ENCODE measurements at regions not wholly inside any gene's neighbourhood (a gene's known extent, or its start where the extent isn't known, plus 50 kb on each side); places are given as distances from the start of the nearest gene placed in this dataset.
"Not testable (repeated sequence)": the region's sequence is repeated elsewhere in the genome, so short reads cannot be mapped to it uniquely, and the experiment has no call there.

DNA sequence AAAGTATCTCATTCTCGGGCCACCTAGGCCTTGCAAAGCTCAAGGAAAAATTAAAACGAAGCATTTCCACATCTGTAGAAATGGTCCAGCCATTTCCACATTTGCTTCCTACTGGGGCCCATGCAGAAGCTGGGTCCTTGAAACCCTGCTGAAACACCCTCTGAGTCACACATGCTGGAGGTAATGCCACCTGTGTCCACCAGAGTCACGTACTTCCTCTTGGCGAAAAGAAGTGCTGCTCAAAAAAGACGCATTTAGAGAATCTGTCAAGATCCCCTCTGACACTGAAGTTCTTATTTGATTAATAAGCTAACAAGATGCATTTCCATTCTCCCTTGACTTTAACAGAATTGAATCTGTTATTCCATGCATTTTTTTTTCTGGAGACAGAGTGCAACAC lies 423.2 kb downstream of the PREX1 start:
- no peak for DNase-seq
- Mint-ChIP-seq H3K36me3 (no peaks in the 10 kb centered on the region), H3K4me1 (no peaks in the 10 kb centered on the region), H3K9me3 (peaks cover 0 to 1% (median 0%) of the 10 kb centered on the region in 8 donors), H3K27ac (no peak overlapping the region), H3K27me3 (peaks cover 17 to 22% of the 10 kb centered on the region in 2 donors), H3K4me3 (no peak overlapping the region)
- intact Hi-C loops (cut with micrococcal nuclease) = no loop called here
- no peaks in the 10 kb centered on the region for H3K36me3 ChIP-seq (ENCODE audit: insufficient read depth, low read length)
- no peak overlapping the region for H3K27ac ChIP-seq (ENCODE audit: low read depth, low read length)
- ChIA-PET CTCF (ENCODE audit: partially characterized antibody) (no interaction called here), POLR2A (ENCODE audit: partially characterized antibody) (no interaction called here)
- no peaks in the 10 kb centered on the region for H3K27me3 ChIP-seq (ENCODE audit: insufficient read depth, low read length)
- H3K4me3 ChIP-seq (ENCODE audit: low read length in 2 of 2) = no peak overlapping the region
- H3K9me3 ChIP-seq (ENCODE audit: control insufficient read depth in 1 of 2, low read length in 2 of 2) = no peaks in the 10 kb centered on the region
- H3K4me1 ChIP-seq (ENCODE audit: insufficient read depth, low read length) = no peaks in the 10 kb centered on the region

DNA sequence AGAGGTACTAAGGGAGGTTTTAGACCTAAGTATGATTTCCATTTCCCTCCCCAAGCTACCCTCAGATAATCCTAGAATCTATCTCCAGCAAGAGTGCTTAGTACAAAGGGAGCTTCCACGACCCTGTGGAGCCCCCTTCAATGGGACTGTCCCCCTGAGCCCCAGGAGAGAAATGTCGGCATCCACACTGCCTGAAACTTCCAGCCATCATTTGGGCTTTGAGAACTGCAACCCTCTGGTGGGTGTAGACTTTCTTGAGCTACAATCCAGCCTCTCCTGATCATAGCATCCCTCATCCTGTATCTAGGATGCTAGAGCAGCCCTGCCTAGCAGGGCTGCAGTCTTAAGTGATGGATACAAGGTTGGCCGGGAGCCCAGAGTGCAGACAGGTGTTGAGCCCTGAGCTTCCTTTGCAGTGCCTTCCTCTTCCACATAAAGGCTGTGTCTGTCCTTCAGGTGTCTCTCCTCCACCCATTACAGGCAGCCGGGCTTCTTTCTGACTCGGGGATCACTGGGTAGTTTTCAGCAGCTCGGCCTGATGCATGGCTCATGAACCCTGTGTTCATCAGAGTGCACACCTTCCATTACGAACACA lies 424.5 kb downstream of the PREX1 start:
- H3K36me3 ChIP-seq (ENCODE audit: insufficient read depth, low read length) = no peaks in the 10 kb centered on the region
- Mint-ChIP-seq H3K9me3 (peaks cover 0 to 1% (median 0%) of the 10 kb centered on the region in 8 donors), H3K27me3 (peaks cover 10 to 19% of the 10 kb centered on the region in 2 donors), H3K4me3 (no peak overlapping the region), H3K4me1 (no peaks in the 10 kb centered on the region), H3K27ac (no peak overlapping the region), H3K36me3 (no peaks in the 10 kb centered on the region)
- no peaks in the 10 kb centered on the region for H3K27me3 ChIP-seq (ENCODE audit: insufficient read depth, low read length)
- no peak for DNase-seq
- no peaks in the 10 kb centered on the region for H3K9me3 ChIP-seq (ENCODE audit: control insufficient read depth in 1 of 2, low read length in 2 of 2)
- CTCF ChIA-PET (ENCODE audit: partially characterized antibody) = no interaction called here
- no peak overlapping the region for H3K27ac ChIP-seq (ENCODE audit: low read depth, low read length)
- H3K4me3 ChIP-seq (ENCODE audit: low read length in 2 of 2) = no peak overlapping the region
- intact Hi-C loops (cut with micrococcal nuclease) = no loop called here
- H3K4me1 ChIP-seq (ENCODE audit: insufficient read depth, low read length) = no peaks in the 10 kb centered on the region
- POLR2A ChIA-PET (ENCODE audit: partially characterized antibody) = no interaction called here

DNA sequence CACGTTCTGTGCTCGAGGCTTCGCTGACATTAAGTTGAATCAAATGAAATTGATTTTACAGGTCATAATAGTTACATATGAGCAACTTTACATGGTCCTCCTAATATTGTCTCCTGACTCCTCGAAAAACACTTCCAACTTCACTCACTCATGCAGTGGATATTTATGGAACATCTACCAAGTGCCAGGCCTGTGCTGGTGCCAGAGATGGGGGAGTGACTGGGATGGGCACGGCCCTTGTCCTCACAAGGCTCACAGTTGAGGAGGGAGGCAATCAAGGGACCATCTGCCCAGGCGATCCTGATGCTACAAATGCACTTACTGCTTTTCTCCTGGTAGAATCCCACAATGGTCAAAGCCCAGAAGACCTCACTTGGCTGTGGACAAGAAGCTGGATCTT lies 426.4 kb downstream of the PREX1 start:
- POLR2A ChIA-PET (ENCODE audit: partially characterized antibody) = interaction anchor here (0.7 kb wide), 1 partner anchor 102 kb away, joined by 3 read pairs; no protein-coding TSS in a partner anchor
- intact Hi-C loops (cut with micrococcal nuclease) = no loop called here
- H3K4me1 Mint-ChIP-seq = no peaks in the 10 kb centered on the region
- CTCF ChIA-PET (ENCODE audit: partially characterized antibody) = no interaction called here
- Histone ChIP-seq H3K4me1 (ENCODE audit: insufficient read depth, low read length) (no peaks in the 10 kb centered on the region), H3K4me3 (ENCODE audit: low read length in 2 of 2) (no peak overlapping the region), H3K36me3 (ENCODE audit: insufficient read depth, low read length) (no peaks in the 10 kb centered on the region), H3K27me3 (ENCODE audit: insufficient read depth, low read length) (no peaks in the 10 kb centered on the region), H3K27ac (ENCODE audit: low read depth, low read length) (no peak overlapping the region), H3K9me3 (ENCODE audit: control insufficient read depth in 1 of 2, low read length in 2 of 2) (no peaks in the 10 kb centered on the region)
- peaks cover 13 to 17% of the 10 kb centered on the region in 2 donors for H3K27me3 Mint-ChIP-seq
- no peaks in the 10 kb centered on the region for H3K36me3 Mint-ChIP-seq
- H3K4me3 Mint-ChIP-seq = no peak overlapping the region
- peaks cover 0 to 1% (median 0%) of the 10 kb centered on the region in 8 donors for H3K9me3 Mint-ChIP-seq
- H3K27ac Mint-ChIP-seq = no peak overlapping the region
- no peak for DNase-seq

DNA sequence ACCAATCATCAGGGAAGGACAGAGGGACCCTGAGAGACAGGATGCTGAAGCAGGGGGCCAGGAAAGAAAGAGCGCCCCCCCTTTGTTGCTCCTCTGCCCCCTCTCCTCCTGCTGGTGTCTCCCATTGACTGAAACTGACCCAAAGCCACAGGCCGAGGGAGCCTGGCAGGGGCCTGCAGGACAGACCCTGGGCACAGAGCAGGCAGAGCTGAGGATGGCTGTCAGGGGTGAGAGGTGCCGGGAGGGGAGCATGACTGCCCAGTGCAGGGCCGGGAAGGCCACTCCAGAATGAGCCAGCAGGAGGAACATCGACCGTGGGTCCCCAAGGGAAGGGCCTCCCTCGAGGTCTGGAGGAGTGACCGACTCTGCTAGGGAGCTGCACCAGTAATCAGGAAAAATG lies 427.8 kb downstream of the PREX1 start:
- peaks cover 0 to 1% (median 0%) of the 10 kb centered on the region in 8 donors for H3K9me3 Mint-ChIP-seq
- no peak for DNase-seq
- ChIA-PET CTCF (ENCODE audit: partially characterized antibody) (no interaction called here), POLR2A (ENCODE audit: partially characterized antibody) (no interaction called here)
- Histone ChIP-seq H3K36me3 (ENCODE audit: insufficient read depth, low read length) (no peaks in the 10 kb centered on the region), H3K27me3 (ENCODE audit: insufficient read depth, low read length) (no peaks in the 10 kb centered on the region), H3K27ac (ENCODE audit: low read depth, low read length) (no peak overlapping the region), H3K9me3 (ENCODE audit: control insufficient read depth in 1 of 2, low read length in 2 of 2) (no peaks in the 10 kb centered on the region), H3K4me3 (ENCODE audit: low read length in 2 of 2) (no peak overlapping the region), H3K4me1 (ENCODE audit: insufficient read depth, low read length) (no peaks in the 10 kb centered on the region)
- H3K27ac Mint-ChIP-seq = no peak overlapping the region
- intact Hi-C loops (cut with micrococcal nuclease) = no loop called here
- peaks cover 15 to 19% of the 10 kb centered on the region in 2 donors for H3K27me3 Mint-ChIP-seq
- H3K4me1 Mint-ChIP-seq = no peaks in the 10 kb centered on the region
- H3K36me3 Mint-ChIP-seq = no peaks in the 10 kb centered on the region
- no peak overlapping the region for H3K4me3 Mint-ChIP-seq

DNA sequence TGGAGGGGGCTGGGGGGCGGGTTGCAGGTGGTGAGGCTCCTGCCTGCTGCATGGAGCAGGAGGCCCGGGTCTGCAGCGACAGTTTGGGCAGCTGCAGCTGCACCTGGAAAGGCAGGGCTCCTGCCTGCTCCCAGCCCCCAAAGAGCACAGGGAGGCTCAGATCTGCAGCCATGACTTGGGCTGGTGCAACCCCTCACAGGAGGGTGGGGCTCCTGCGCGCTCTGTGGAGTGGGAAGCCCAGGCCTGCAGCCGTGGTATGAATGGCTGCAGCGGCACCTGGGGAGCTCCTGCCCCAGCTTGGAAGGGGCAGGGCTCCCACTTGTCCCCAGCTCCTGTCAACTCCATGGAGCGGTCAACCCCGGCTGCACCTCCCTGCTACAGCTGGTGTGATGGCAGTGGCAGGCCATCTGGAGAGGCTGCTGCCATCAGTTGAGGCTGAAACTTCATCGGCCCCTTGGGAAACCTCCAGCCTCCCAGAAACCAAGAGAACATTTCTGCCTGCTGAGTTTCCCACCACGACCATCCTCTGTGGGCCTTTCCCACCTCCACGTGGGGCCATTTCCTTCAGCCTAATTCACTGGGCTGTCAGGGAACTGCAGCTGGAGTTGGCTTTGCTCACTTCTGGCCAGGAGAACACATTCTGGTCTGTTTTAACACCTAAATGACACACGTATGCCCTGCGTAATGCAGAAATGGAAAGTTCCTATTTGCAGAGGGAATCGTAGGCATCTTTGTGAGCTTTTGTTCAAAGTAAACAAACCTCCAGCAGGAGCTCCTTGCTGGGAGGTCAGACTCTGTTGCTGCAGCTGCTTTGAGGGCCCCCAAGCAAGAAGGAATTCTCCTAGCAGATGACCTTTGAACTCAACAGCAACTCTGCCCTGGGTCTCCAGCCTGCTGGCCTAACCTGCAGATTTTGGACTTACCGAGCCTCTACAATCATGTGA lies 429.0 kb downstream of the PREX1 start:
- Mint-ChIP-seq H3K4me3 (no peak overlapping the region), H3K27ac (no peak overlapping the region), H3K27me3 (peaks cover 13 to 24% of the 10 kb centered on the region in 2 donors), H3K9me3 (peaks cover 0 to 3% (median 0%) of the 10 kb centered on the region in 8 donors), H3K36me3 (no peaks in the 10 kb centered on the region), H3K4me1 (no peaks in the 10 kb centered on the region)
- CTCF ChIA-PET (ENCODE audit: partially characterized antibody) = no interaction called here
- no peaks in the 10 kb centered on the region for H3K36me3 ChIP-seq (ENCODE audit: insufficient read depth, low read length)
- H3K9me3 ChIP-seq (ENCODE audit: control insufficient read depth in 1 of 2, low read length in 2 of 2) = no peaks in the 10 kb centered on the region
- H3K27me3 ChIP-seq (ENCODE audit: insufficient read depth, low read length) = no peaks in the 10 kb centered on the region
- intact Hi-C loops (cut with micrococcal nuclease) = no loop called here
- no peak overlapping the region for H3K27ac ChIP-seq (ENCODE audit: low read depth, low read length)
- POLR2A ChIA-PET (ENCODE audit: partially characterized antibody) = no interaction called here
- no peak overlapping the region for H3K4me3 ChIP-seq (ENCODE audit: low read length in 2 of 2)
- DNase-seq = no peak
- no peaks in the 10 kb centered on the region for H3K4me1 ChIP-seq (ENCODE audit: insufficient read depth, low read length)

DNA sequence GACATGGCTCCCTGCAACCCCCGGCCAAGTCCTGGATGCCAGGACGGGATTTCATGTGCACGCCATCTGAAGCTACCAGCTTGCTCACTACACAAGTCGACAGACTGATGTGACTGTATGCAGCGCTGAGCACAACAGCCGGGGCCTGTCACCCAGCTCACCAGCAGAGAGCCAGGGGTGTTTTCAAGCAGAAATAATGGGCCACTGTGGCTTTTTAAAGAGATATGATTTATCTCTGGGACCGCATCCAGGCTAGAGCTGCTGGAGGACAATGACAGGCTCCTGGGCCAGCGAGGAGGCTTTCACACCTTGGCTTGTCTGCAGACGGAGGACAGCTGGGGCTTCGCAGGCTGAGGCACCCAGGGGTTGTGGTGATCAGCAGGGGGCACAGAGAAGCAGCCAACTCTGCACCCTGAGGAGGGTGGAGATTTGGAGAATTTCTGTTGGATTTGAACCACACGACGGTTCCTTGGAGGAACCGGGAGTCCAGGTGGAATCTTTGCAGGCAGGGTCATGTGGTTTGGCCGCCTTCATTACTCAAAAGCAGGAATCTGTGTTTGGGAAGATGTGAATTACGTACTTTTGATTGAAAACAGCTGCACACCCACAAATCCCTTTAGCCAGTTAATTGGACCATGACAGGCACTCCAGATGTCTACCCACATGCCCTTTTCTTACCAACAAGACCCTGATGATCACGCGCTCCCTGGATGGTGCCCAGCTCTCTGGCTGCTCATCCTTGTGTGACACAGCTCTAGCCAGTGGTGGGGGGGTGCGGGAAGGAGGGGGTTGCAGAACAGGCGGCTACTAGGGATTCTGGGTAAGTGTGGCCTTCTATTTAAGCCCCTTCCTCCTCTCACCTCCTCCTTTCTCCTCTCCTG lies 430.6 kb downstream of the PREX1 start:
- H3K4me1 Mint-ChIP-seq; DNase-seq; CTCF ChIA-PET (ENCODE audit: partially characterized antibody); H3K4me3 ChIP-seq (ENCODE audit: low read length in 2 of 2); H3K36me3 Mint-ChIP-seq; intact Hi-C loops (cut with micrococcal nuclease); H3K4me3 Mint-ChIP-seq; POLR2A ChIA-PET (ENCODE audit: partially characterized antibody); H3K27ac ChIP-seq (ENCODE audit: low read depth, low read length); H3K27me3 ChIP-seq (ENCODE audit: insufficient read depth, low read length); H3K36me3 ChIP-seq (ENCODE audit: insufficient read depth, low read length); H3K27ac Mint-ChIP-seq; H3K4me1 ChIP-seq (ENCODE audit: insufficient read depth, low read length); H3K9me3 ChIP-seq (ENCODE audit: control insufficient read depth in 1 of 2, low read length in 2 of 2): not testable (repeated sequence)
- H3K9me3 Mint-ChIP-seq = peaks cover 0 to 15% (median 1%) of the 10 kb centered on the region in 8 donors
- H3K27me3 Mint-ChIP-seq = peaks cover 10 to 22% of the 10 kb centered on the region in 2 donors
